ENCODE measurements at regions not wholly inside any gene's neighbourhood (a gene's known extent, or its start where the extent isn't known, plus 50 kb on each side); places are given as distances from the start of the nearest gene placed in this dataset.

GRCh38 chr14:31942166-31942841 lies 134.8 kb upstream of the ARHGAP5 start:
- DNase-seq (ENCODE audit: low read depth): no peak
- no peak overlapping the region for H3K4me3 ChIP-seq (ENCODE audit: low read depth, low read length)
- TF ChIP-seq CTCF (IDR thresholded peaks at IDR 0.05; ENCODE audit: low read depth, low read length, missing control alignments): no peak

GRCh38 chr14:31943217-31943799 lies 133.8 kb upstream of the ARHGAP5 start:
- DNase-seq (ENCODE audit: low read depth): no peak
- no peak overlapping the region for H3K4me3 ChIP-seq (ENCODE audit: low read depth, low read length)
- no peak for TF ChIP-seq CTCF (IDR thresholded peaks at IDR 0.05; ENCODE audit: low read depth, low read length, missing control alignments)

GRCh38 chr14:31943861-31944255 lies 133.2 kb upstream of the ARHGAP5 start:
- no peak overlapping the region for H3K4me3 ChIP-seq (ENCODE audit: low read depth, low read length)
- no peak for DNase-seq (ENCODE audit: low read depth)
- TF ChIP-seq CTCF (IDR thresholded peaks at IDR 0.05; ENCODE audit: low read depth, low read length, missing control alignments): no peak

GRCh38 chr14:31944256-31945073 lies 132.6 kb upstream of the ARHGAP5 start:
- DNase-seq (ENCODE audit: low read depth): no peak
- H3K4me3 ChIP-seq (ENCODE audit: low read depth, low read length): no peak overlapping the region

GRCh38 chr14:31945074-31945613 lies 132.0 kb upstream of the ARHGAP5 start:
- H3K4me3 ChIP-seq (ENCODE audit: low read depth, low read length): no peak overlapping the region
- TF ChIP-seq CTCF (IDR thresholded peaks at IDR 0.05; ENCODE audit: low read depth, low read length, missing control alignments): no peak
- peak; percentile 43 for DNase-seq (ENCODE audit: low read depth)

More at GRCh38 chr14:31944256-31945073, 132.6 kb upstream of the ARHGAP5 start:
- TF ChIP-seq CTCF (IDR thresholded peaks at IDR 0.05; ENCODE audit: low read depth, low read length, missing control alignments): no peak

- TF ChIP-seq CTCF (IDR thresholded peaks at IDR 0.05; ENCODE audit: low read depth, low read length, missing control alignments): no peak
- no peak for DNase-seq (ENCODE audit: low read depth)
- H3K4me3 ChIP-seq (ENCODE audit: low read depth, low read length): no peak overlapping the region
Observed at GRCh38 chr14:31945701-31946100, 131.4 kb upstream of the ARHGAP5 start.
